GM21390 (cell line): ENCODE measurements at regions not wholly inside any gene's neighbourhood (a gene's known extent, or its start where the extent isn't known, plus 50 kb on each side); places are given as distances from the start of the nearest gene placed in this dataset.
"Not testable (repeated sequence)": the region's sequence is repeated elsewhere in the genome, so short reads cannot be mapped to it uniquely, and the experiment has no call there.

Source experiments
- ATAC-seq: cut with Tn5 transposase; IDR thresholded peaks from one replicate; pipeline ENCODE4 v1.9.1; 2021; ENCODE audit not compliant: unreplicated experiment

- ATAC-seq: no peak
These were observed 176.6 kb downstream of the JCAD start for GRCh38 chr10:29882766-29883165.

GRCh38 chr10:29881811-29882210 lies 177.6 kb downstream of the JCAD start:
- no peak for ATAC-seq

GRCh38 chr10:29881336-29881771 lies 178.0 kb downstream of the JCAD start:
- no peak for ATAC-seq

- no peak for ATAC-seq
These were observed 178.5 kb downstream of the JCAD start for GRCh38 chr10:29880856-29881255.

GRCh38 chr10:29879862-29880261 lies 179.5 kb downstream of the JCAD start:
- no peak for ATAC-seq

- no peak for ATAC-seq
These were observed 180.9 kb downstream of the JCAD start for GRCh38 chr10:29878492-29878891.

- ATAC-seq: no peak
These were observed 181.4 kb downstream of the JCAD start for GRCh38 chr10:29877793-29878491.

- no peak for ATAC-seq
These were observed 183.3 kb downstream of the JCAD start for GRCh38 chr10:29876008-29876555.

GRCh38 chr10:29874606-29875269 lies 184.6 kb downstream of the JCAD start:
- ATAC-seq: no peak

- ATAC-seq: no peak
These were observed 185.4 kb downstream of the JCAD start for GRCh38 chr10:29873941-29874484.

- ATAC-seq: no peak
These were observed 188.8 kb downstream of the JCAD start for GRCh38 chr10:29870522-29871044.

GRCh38 chr10:29869593-29869992 lies 189.8 kb downstream of the JCAD start:
- ATAC-seq: no peak

GRCh38 chr10:29866356-29866755 lies 193.0 kb downstream of the JCAD start:
- no peak for ATAC-seq

- ATAC-seq: no peak
These were observed 193.6 kb downstream of the JCAD start for GRCh38 chr10:29865700-29866355.

GRCh38 chr10:29862923-29863614 lies 196.3 kb downstream of the JCAD start:
- no peak for ATAC-seq

- no peak for ATAC-seq
These were observed 197.4 kb downstream of the JCAD start for GRCh38 chr10:29861811-29862505.

- not testable (repeated sequence) for ATAC-seq
These were observed 198.2 kb downstream of the JCAD start for GRCh38 chr10:29861231-29861630.

- no peak for ATAC-seq
These were observed 199.2 kb downstream of the JCAD start for GRCh38 chr10:29860166-29860565.

GRCh38 chr10:29859521-29860130 lies 199.8 kb downstream of the JCAD start:
- ATAC-seq: no peak
